GM12874 (cell line): ENCODE measurements at regions not wholly inside any gene's neighbourhood (a gene's known extent, or its start where the extent isn't known, plus 50 kb on each side); places are given as distances from the start of the nearest gene placed in this dataset.

Experiments
- CTCF ChIP-seq: IDR thresholded peaks from 2 replicates; pipeline ENCODE4 v1.5.1; 2011; ENCODE audit warnings: low read depth, mild to moderate bottlenecking, control low read depth, low read length, moderate library complexity; ENCODE audit not compliant: insufficient read depth

DNA sequence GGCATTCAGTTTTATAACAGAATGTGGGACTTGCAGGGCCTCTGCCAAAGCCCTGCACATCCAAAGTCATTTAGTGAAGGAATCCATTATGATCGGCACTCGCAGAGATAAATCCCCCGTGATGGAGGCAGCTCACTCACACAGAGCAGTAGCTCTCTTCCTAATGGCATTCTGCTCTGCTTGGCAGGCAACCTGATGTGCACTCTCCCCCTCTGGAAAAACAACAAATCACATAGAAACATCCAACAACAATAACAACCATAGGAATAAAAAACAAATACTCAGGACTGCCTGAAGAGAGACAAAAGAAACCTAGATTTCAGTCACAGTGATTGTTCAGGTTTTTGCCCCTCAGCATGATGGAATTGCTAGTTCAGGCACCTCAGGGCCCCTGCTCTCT, 59.7 kb downstream of the NAA11 start:
- no peak for TF ChIP-seq CTCF

DNA sequence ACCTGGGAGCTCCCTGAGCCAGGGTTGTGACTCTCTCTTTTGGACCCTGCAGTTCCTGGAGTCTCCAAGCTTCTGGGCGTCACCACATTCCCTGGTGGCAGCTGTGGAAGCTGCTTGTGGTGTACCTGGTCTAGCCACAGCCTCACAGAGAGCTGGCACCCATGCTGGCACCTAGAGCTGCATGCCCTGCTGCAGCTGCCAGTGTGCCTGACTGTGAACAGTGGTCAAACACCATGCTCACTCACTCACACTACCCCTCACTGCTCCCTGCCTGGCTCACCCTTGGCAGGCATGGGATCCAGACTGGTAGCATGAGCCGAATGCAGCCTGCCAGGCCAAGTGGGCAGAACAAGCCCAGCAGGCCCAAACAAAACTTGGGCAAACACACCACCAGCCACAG, 66.6 kb downstream of the NAA11 start:
- no peak for TF ChIP-seq CTCF

- no peak for TF ChIP-seq CTCF
Observed at GRCh38 chr4:79258614-79259176, 67.2 kb downstream of the NAA11 start.

- TF ChIP-seq CTCF, result no peak
Observed at GRCh38 chr4:79257953-79258613, 67.8 kb downstream of the NAA11 start.

- no peak for TF ChIP-seq CTCF
Observed at GRCh38 chr4:79255793-79256192, 70.1 kb downstream of the NAA11 start.

DNA sequence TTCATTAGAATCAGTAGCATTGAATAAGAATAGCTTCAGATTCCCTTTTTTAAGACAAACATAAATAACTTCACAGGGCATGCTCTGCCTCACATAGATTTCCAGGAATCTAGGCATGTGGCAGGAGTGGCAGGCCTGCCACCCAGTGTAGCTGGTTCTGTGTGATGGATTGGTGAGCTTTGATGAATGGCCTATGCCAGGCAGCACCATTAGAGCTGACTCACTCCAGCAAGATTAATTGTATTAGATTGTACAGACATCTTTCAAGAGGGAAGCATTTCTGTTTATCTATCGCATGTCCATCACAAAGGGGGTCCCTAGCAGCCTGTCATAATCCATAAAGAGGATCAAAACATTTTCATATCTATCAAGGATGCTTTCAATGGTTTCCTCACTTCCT, 71.9 kb downstream of the NAA11 start:
- no peak for TF ChIP-seq CTCF

DNA sequence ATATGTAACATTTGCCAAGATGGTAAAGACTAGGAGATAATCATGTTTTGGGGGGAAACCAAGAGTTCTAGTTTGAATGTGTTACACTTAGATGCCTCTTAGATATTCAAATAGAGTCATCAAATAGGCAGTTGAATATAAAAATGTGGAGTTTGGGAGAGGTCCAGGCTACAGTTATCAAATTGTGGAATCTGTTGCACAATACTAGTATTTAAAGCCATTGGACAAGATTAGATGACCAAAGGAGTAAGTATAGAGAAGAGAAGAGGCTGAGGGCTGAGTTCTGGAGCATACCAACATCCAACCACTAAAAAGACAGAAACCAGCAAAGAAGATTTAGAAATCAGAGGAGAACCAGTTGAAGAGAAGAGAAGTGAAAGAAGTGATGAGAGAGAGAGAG, 72.7 kb downstream of the NAA11 start:
- no peak for TF ChIP-seq CTCF

GRCh38 chr4:79250887-79251286, 75.0 kb downstream of the NAA11 start:
- no peak for TF ChIP-seq CTCF
